ENCODE measurements at regions not wholly inside any gene's neighbourhood (a gene's known extent, or its start where the extent isn't known, plus 50 kb on each side); places are given as distances from the start of the nearest gene placed in this dataset.
"Not testable (repeated sequence)": the region's sequence is repeated elsewhere in the genome, so short reads cannot be mapped to it uniquely, and the experiment has no call there.

GRCh38 chr16:76866994-76867393, 324.0 kb upstream of the MON1B start:
- H3K4me3 Mint-ChIP-seq = no peak overlapping the region
- DNase-seq (no peak), ATAC-seq (no peak)
- H3K27ac Mint-ChIP-seq = no peak overlapping the region
- no peaks in the 10 kb centered on the region for H3K36me3 Mint-ChIP-seq
- H3K27me3 Mint-ChIP-seq = no peaks in the 10 kb centered on the region
- CTCF ChIA-PET = no interaction called here
- H3K9me3 Mint-ChIP-seq (ENCODE audit: low read depth) = peaks cover 3% of the 10 kb centered on the region
- no peaks in the 10 kb centered on the region for H3K4me1 Mint-ChIP-seq

GRCh38 chr16:76875898-76876297, 315.1 kb upstream of the MON1B start:
- DNase-seq = no peak
- no peak overlapping the region for H3K27ac Mint-ChIP-seq
- no peak for ATAC-seq
- H3K36me3 Mint-ChIP-seq = no peaks in the 10 kb centered on the region
- H3K27me3 Mint-ChIP-seq = no peaks in the 10 kb centered on the region
- H3K9me3 Mint-ChIP-seq (ENCODE audit: low read depth) = peaks cover 3% of the 10 kb centered on the region
- no peak overlapping the region for H3K4me3 Mint-ChIP-seq
- CTCF ChIA-PET = no interaction called here
- no peaks in the 10 kb centered on the region for H3K4me1 Mint-ChIP-seq

GRCh38 chr16:76879420-76879819, 311.6 kb upstream of the MON1B start:
- H3K4me3 Mint-ChIP-seq = no peak overlapping the region
- H3K9me3 Mint-ChIP-seq (ENCODE audit: low read depth) = no peaks in the 10 kb centered on the region
- ATAC-seq (no peak), DNase-seq (no peak)
- H3K36me3 Mint-ChIP-seq = no peaks in the 10 kb centered on the region
- H3K27ac Mint-ChIP-seq = no peak overlapping the region
- H3K4me1 Mint-ChIP-seq = no peaks in the 10 kb centered on the region
- CTCF ChIA-PET = no interaction called here
- no peaks in the 10 kb centered on the region for H3K27me3 Mint-ChIP-seq

GRCh38 chr16:76880523-76880922, 310.5 kb upstream of the MON1B start:
- H3K4me1 Mint-ChIP-seq; ATAC-seq; H3K4me3 Mint-ChIP-seq; H3K27me3 Mint-ChIP-seq; CTCF ChIA-PET; H3K27ac Mint-ChIP-seq; DNase-seq; H3K36me3 Mint-ChIP-seq; H3K9me3 Mint-ChIP-seq (ENCODE audit: low read depth): not testable (repeated sequence)

GRCh38 chr16:76882105-76882504, 308.9 kb upstream of the MON1B start:
- Mint-ChIP-seq H3K4me3 (no peak overlapping the region), H3K36me3 (no peaks in the 10 kb centered on the region), H3K4me1 (no peaks in the 10 kb centered on the region), H3K27ac (no peak overlapping the region), H3K9me3 (ENCODE audit: low read depth) (no peaks in the 10 kb centered on the region), H3K27me3 (no peaks in the 10 kb centered on the region)
- DNase-seq (no peak), ATAC-seq (no peak)
- CTCF ChIA-PET = no interaction called here

- no peak overlapping the region for H3K27ac Mint-ChIP-seq
- no peaks in the 10 kb centered on the region for H3K4me1 Mint-ChIP-seq
- CTCF ChIA-PET = no interaction called here
- H3K27me3 Mint-ChIP-seq = no peaks in the 10 kb centered on the region
- ATAC-seq = no peak
- H3K4me3 Mint-ChIP-seq = no peak overlapping the region
- no peaks in the 10 kb centered on the region for H3K36me3 Mint-ChIP-seq
- DNase-seq = no peak
- no peaks in the 10 kb centered on the region for H3K9me3 Mint-ChIP-seq (ENCODE audit: low read depth)
These were observed 307.9 kb upstream of the MON1B start for GRCh38 chr16:76883076-76883475.

GRCh38 chr16:76885776-76886537, 305.0 kb upstream of the MON1B start:
- no peak overlapping the region for H3K27ac Mint-ChIP-seq
- ATAC-seq = no peak
- H3K4me1 Mint-ChIP-seq = no peaks in the 10 kb centered on the region
- H3K4me3 Mint-ChIP-seq = no peak overlapping the region
- CTCF ChIA-PET = no interaction called here
- no peaks in the 10 kb centered on the region for H3K27me3 Mint-ChIP-seq
- H3K36me3 Mint-ChIP-seq = no peaks in the 10 kb centered on the region
- no peaks in the 10 kb centered on the region for H3K9me3 Mint-ChIP-seq (ENCODE audit: low read depth)
- DNase-seq = no peak

GRCh38 chr16:76897816-76898215, 293.2 kb upstream of the MON1B start:
- H3K27ac Mint-ChIP-seq = no peak overlapping the region
- CTCF ChIA-PET = no interaction called here
- ATAC-seq (no peak), DNase-seq (no peak)
- no peaks in the 10 kb centered on the region for H3K36me3 Mint-ChIP-seq
- H3K4me1 Mint-ChIP-seq = no peaks in the 10 kb centered on the region
- H3K9me3 Mint-ChIP-seq (ENCODE audit: low read depth) = no peaks in the 10 kb centered on the region
- no peak overlapping the region for H3K4me3 Mint-ChIP-seq
- H3K27me3 Mint-ChIP-seq = no peaks in the 10 kb centered on the region

GRCh38 chr16:76899767-76900166, 291.2 kb upstream of the MON1B start:
- H3K27me3 Mint-ChIP-seq = no peaks in the 10 kb centered on the region
- no peaks in the 10 kb centered on the region for H3K4me1 Mint-ChIP-seq
- H3K27ac Mint-ChIP-seq = no peak overlapping the region
- CTCF ChIA-PET = no interaction called here
- no peaks in the 10 kb centered on the region for H3K36me3 Mint-ChIP-seq
- no peak overlapping the region for H3K4me3 Mint-ChIP-seq
- DNase-seq (no peak), ATAC-seq (no peak)
- no peaks in the 10 kb centered on the region for H3K9me3 Mint-ChIP-seq (ENCODE audit: low read depth)

- Mint-ChIP-seq H3K4me1 (no peaks in the 10 kb centered on the region), H3K4me3 (no peak overlapping the region), H3K27me3 (no peaks in the 10 kb centered on the region), H3K9me3 (ENCODE audit: low read depth) (no peaks in the 10 kb centered on the region), H3K27ac (no peak overlapping the region), H3K36me3 (no peaks in the 10 kb centered on the region)
- ATAC-seq (no peak), DNase-seq (no peak)
- CTCF ChIA-PET = no interaction called here
These were observed 290.4 kb upstream of the MON1B start for GRCh38 chr16:76900285-76901263.

GRCh38 chr16:76906552-76906951, 284.4 kb upstream of the MON1B start:
- H3K9me3 Mint-ChIP-seq (ENCODE audit: low read depth) = no peaks in the 10 kb centered on the region
- ATAC-seq = no peak
- H3K4me3 Mint-ChIP-seq = no peak overlapping the region
- H3K36me3 Mint-ChIP-seq = no peaks in the 10 kb centered on the region
- CTCF ChIA-PET = no interaction called here
- no peaks in the 10 kb centered on the region for H3K4me1 Mint-ChIP-seq
- no peak for DNase-seq
- no peak overlapping the region for H3K27ac Mint-ChIP-seq
- H3K27me3 Mint-ChIP-seq = no peaks in the 10 kb centered on the region

- H3K4me1 Mint-ChIP-seq = no peaks in the 10 kb centered on the region
- H3K4me3 Mint-ChIP-seq = no peak overlapping the region
- H3K27me3 Mint-ChIP-seq = no peaks in the 10 kb centered on the region
- H3K27ac Mint-ChIP-seq = no peak overlapping the region
- CTCF ChIA-PET = no interaction called here
- H3K36me3 Mint-ChIP-seq = no peaks in the 10 kb centered on the region
- DNase-seq (no peak), ATAC-seq (no peak)
- H3K9me3 Mint-ChIP-seq (ENCODE audit: low read depth) = no peaks in the 10 kb centered on the region
These were observed 280.1 kb upstream of the MON1B start for GRCh38 chr16:76910931-76911330.

GRCh38 chr16:76913046-76913445, 277.9 kb upstream of the MON1B start:
- no peaks in the 10 kb centered on the region for H3K4me1 Mint-ChIP-seq
- no peaks in the 10 kb centered on the region for H3K36me3 Mint-ChIP-seq
- no peak overlapping the region for H3K4me3 Mint-ChIP-seq
- H3K9me3 Mint-ChIP-seq (ENCODE audit: low read depth) = peaks cover 3% of the 10 kb centered on the region
- no peak overlapping the region for H3K27ac Mint-ChIP-seq
- no peak for DNase-seq
- CTCF ChIA-PET = no interaction called here
- no peaks in the 10 kb centered on the region for H3K27me3 Mint-ChIP-seq
- no peak for ATAC-seq

- Mint-ChIP-seq H3K4me1 (no peaks in the 10 kb centered on the region), H3K27me3 (no peaks in the 10 kb centered on the region), H3K9me3 (ENCODE audit: low read depth) (peaks cover 5% of the 10 kb centered on the region), H3K27ac (no peak overlapping the region), H3K4me3 (no peak overlapping the region), H3K36me3 (no peaks in the 10 kb centered on the region)
- ATAC-seq (no peak), DNase-seq (no peak)
- CTCF ChIA-PET = no interaction called here
These were observed 264.9 kb upstream of the MON1B start for GRCh38 chr16:76926042-76926441.
